Glomerular endothelial cell (primary cell): ENCODE measurements at regions not wholly inside any gene's neighbourhood (a gene's known extent, or its start where the extent isn't known, plus 50 kb on each side); places are given as distances from the start of the nearest gene placed in this dataset.

Experiments
- DNase-seq: peaks from one replicate; pipeline ENCODE4 v3.0.0-alpha.2; 2011; ENCODE audit warnings: low read depth, low spot score; ENCODE audit errors: extremely low read depth

GRCh38 chr18:55838319-55838718, 250.3 kb upstream of the TCF4 start:
- no peak for DNase-seq

GRCh38 chr18:55833543-55833942, 245.6 kb upstream of the TCF4 start:
- peak; percentile 5 for DNase-seq

GRCh38 chr18:55830544-55830943, 242.6 kb upstream of the TCF4 start:
- no peak for DNase-seq

GRCh38 chr18:55821219-55821618, 233.2 kb upstream of the TCF4 start:
- no peak for DNase-seq

GRCh38 chr18:55819448-55819847, 231.5 kb upstream of the TCF4 start:
- DNase-seq: no peak

- no peak for DNase-seq
Observed at GRCh38 chr18:55818284-55818683, 230.3 kb upstream of the TCF4 start.

GRCh38 chr18:55811925-55812324, 223.9 kb upstream of the TCF4 start:
- DNase-seq: no peak

- no peak for DNase-seq
Observed at GRCh38 chr18:55805666-55806065, 217.7 kb upstream of the TCF4 start.

GRCh38 chr18:55795101-55795669, 207.2 kb upstream of the TCF4 start:
- no peak for DNase-seq

- no peak for DNase-seq
Observed at GRCh38 chr18:55794288-55795052, 206.5 kb upstream of the TCF4 start.

GRCh38 chr18:55790296-55790695, 202.3 kb upstream of the TCF4 start:
- peak; percentile 58 for DNase-seq

GRCh38 chr18:55787536-55788073, 199.6 kb upstream of the TCF4 start:
- DNase-seq: no peak

GRCh38 chr18:55786651-55787272, 198.8 kb upstream of the TCF4 start:
- no peak for DNase-seq

GRCh38 chr18:55783921-55784320, 195.9 kb upstream of the TCF4 start:
- DNase-seq: no peak

GRCh38 chr18:55781481-55781957, 193.5 kb upstream of the TCF4 start:
- peak; percentile 79 for DNase-seq

- no peak for DNase-seq
Observed at GRCh38 chr18:55780586-55781071, 192.6 kb upstream of the TCF4 start.

- no peak for DNase-seq
Observed at GRCh38 chr18:55779691-55780585, 191.9 kb upstream of the TCF4 start.

GRCh38 chr18:55778788-55779690, 191.0 kb upstream of the TCF4 start:
- DNase-seq: no peak

GRCh38 chr18:55777666-55778304, 189.8 kb upstream of the TCF4 start:
- DNase-seq: no peak
